ENCODE measurements at regions not wholly inside any gene's neighbourhood (a gene's known extent, or its start where the extent isn't known, plus 50 kb on each side); places are given as distances from the start of the nearest gene placed in this dataset.

DNA sequence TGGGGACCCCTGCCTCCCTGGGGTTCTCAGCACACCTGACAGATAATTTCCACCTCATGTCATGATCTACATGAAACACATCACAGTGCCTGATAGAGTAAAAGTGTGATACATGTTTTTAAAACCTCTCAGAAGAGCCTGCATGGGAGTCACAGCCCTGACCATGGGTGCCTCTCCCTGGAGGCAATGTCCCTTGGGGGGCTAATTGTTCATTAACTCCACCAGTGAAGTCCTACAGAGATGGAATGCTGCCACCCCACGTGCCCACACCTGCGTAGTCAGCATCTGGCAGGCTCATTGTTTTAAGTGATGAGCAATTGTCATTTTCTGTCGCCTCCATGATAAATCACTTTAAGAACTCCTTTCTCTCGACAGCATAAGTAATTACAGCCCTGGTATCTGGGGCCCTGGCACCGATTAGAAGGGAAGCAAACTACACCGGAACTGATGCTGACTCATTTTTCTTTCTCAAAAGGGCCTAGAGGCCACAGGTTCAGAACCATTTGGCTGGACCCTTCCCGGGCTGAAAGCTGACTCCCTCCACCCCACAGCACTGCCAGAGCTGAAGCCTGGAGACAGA, 109.6 kb upstream of the GJB5 start:
- no peak overlapping the region for H3K4me3 ChIP-seq (ENCODE audit: low read depth, low read length)
- DNase-seq (ENCODE audit: low read depth): no peak
- TF ChIP-seq, protein P1, sequence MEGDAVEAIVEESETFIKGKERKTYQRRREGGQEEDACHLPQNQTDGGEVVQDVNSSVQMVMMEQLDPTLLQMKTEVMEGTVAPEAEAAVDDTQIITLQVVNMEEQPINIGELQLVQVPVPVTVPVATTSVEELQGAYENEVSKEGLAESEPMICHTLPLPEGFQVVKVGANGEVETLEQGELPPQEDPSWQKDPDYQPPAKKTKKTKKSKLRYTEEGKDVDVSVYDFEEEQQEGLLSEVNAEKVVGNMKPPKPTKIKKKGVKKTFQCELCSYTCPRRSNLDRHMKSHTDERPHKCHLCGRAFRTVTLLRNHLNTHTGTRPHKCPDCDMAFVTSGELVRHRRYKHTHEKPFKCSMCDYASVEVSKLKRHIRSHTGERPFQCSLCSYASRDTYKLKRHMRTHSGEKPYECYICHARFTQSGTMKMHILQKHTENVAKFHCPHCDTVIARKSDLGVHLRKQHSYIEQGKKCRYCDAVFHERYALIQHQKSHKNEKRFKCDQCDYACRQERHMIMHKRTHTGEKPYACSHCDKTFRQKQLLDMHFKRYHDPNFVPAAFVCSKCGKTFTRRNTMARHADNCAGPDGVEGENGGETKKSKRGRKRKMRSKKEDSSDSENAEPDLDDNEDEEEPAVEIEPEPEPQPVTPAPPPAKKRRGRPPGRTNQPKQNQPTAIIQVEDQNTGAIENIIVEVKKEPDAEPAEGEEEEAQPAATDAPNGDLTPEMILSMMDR (IDR thresholded peaks at IDR 0.05; ENCODE audit: insufficient read depth, low read depth, low read length): no peak

DNA sequence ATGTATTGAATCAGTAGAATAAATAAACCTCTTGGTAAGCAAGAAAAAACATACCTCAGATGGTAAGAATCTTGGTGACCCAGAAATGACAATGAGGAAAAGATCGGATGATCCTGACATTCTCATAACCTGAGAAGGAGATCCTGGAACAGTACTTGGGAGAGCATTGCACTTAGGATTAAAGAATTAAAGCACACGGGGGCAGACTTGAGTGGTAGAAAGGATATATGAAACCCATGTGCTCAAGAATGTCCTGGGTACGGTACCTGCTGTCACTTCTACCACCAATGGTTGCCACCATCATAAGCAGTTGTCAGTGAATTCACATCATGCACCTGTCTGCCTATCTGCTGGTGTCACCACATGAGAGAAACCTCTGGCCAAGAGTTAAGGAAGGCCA, 108.9 kb upstream of the GJB5 start:
- TF ChIP-seq, protein P1 (IDR thresholded peaks at IDR 0.05; ENCODE audit: insufficient read depth, low read depth, low read length): no peak
- H3K4me3 ChIP-seq (ENCODE audit: low read depth, low read length): no peak overlapping the region
- DNase-seq (ENCODE audit: low read depth): no peak

DNA sequence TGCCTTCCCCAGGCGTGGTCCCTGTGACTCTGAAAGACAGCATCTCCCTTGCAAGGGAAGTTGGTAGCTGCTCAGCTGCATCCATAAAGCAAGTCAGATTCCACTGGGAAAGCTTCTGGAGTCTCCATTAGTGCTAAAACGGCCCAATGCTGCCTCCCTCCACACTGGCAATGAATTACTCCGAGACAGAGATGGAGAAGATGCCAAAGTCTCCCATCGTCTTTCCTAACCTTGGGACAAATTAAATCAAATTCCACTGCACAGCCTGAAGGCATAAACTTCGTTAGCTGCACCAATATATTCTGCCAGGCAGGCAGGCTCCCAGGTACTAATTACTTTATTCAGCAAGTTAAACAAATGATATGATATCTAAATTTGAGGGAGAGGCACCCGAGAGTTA, 106.3 kb upstream of the GJB5 start:
- TF ChIP-seq, protein P1 (IDR thresholded peaks at IDR 0.05; ENCODE audit: insufficient read depth, low read depth, low read length): no peak
- no peak for DNase-seq (ENCODE audit: low read depth)
- H3K4me3 ChIP-seq (ENCODE audit: low read depth, low read length): no peak overlapping the region

DNA sequence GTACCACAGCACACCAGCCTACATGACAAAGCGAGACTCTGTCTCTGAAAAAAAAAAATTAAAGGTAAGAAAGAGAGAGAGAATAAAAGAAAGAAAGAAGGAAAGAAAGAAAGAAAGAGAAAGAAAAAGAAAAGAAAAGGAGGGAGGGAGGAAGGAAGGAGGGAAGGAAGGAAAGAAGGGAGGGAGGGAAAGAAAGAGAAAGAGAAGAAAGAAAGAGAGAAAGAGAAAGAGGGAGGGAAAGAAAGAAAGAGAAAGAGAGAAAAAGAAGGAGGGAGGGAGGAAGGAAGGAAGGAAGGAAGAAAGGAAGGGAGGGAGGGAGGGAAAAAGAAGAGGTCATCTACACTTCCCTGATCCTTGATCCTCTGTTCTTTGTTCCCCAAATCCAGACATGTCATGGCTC, 104.8 kb upstream of the GJB5 start:
- TF ChIP-seq, protein P1 (IDR thresholded peaks at IDR 0.05; ENCODE audit: insufficient read depth, low read depth, low read length): no peak
- no peak for DNase-seq (ENCODE audit: low read depth)
- H3K4me3 ChIP-seq (ENCODE audit: low read depth, low read length): no peak overlapping the region

DNA sequence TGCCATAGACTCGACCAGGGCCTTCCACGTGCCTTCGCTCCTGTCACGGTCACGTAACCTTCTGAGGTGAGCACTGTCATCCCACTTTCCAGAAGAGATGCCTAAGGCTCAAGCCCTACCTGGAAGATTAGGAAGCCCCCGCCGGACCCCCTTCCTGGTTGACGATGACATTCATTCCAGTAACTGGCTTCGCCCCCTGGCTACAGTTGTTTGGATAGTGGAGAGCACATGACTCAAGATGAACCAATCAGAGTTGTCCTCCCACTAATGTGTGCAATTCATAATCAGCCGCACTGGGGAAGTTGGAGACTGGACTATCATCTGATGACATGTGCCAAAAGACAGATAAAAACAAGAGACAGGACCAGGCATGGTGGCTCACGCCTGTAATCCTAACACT, 104.0 kb upstream of the GJB5 start:
- no peak for DNase-seq (ENCODE audit: low read depth)

DNA sequence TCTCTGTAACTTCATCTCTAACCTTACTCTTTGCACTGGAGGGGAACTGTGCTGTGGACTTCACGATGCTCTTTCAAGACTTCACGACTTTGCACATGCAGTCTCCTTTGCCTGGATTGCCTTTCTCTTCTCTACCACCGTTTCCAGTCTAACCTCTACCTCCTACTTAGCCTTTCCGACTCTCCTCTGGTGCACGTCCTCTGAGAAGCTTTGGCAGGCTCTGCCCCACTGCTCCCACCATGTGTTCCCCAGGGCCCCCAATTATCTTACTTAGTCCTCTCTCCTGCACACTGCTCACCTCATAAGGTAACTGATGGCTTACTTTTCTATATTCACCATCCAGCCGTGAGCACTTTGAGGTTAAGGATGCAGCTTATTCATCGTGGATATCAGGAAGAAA, 101.7 kb upstream of the GJB5 start:
- TF ChIP-seq, protein P1 (IDR thresholded peaks at IDR 0.05; ENCODE audit: insufficient read depth, low read depth, low read length): no peak
- no peak overlapping the region for H3K4me3 ChIP-seq (ENCODE audit: low read depth, low read length)

More for the DNA sequence above, 104.0 kb upstream of the GJB5 start:
- no peak overlapping the region for H3K4me3 ChIP-seq (ENCODE audit: low read depth, low read length)
- TF ChIP-seq, protein P1 (IDR thresholded peaks at IDR 0.05; ENCODE audit: insufficient read depth, low read depth, low read length): no peak

More for the DNA sequence above, 101.7 kb upstream of the GJB5 start:
- DNase-seq (ENCODE audit: low read depth): no peak

Measured in fibroblast of villous mesenchyme (primary cell).